ENCODE measurements at regions not wholly inside any gene's neighbourhood (a gene's known extent, or its start where the extent isn't known, plus 50 kb on each side); places are given as distances from the start of the nearest gene placed in this dataset.

GRCh38 chr10:53645951-53646350 is 873.4 kb upstream of the MBL2 start:
- H3K4me1 Mint-ChIP-seq = no peaks in the 10 kb centered on the region; a peak in 1 of 4 replicates
- Histone ChIP-seq H3K27me3 (ENCODE audit: insufficient read depth, low read length) (no peaks in the 10 kb centered on the region), H3K56ac (ENCODE audit: insufficient read length, low read depth, low read length) (no peak overlapping the region), H3K4me2 (ENCODE audit: insufficient read depth, insufficient read length, low read length) (no peak overlapping the region), H2BK5ac (ENCODE audit: insufficient read length, low read length) (no peak overlapping the region), H3K4me1 (ENCODE audit: insufficient read depth, low read length) (no peaks in the 10 kb centered on the region), H2BK12ac (ENCODE audit: insufficient read length, low read depth, low read length) (no peak overlapping the region), H3K79me2 (ENCODE audit: insufficient read depth, low read length) (no peaks in the 10 kb centered on the region), H2BK15ac (ENCODE audit: low read depth, low read length) (no peak overlapping the region), H4K5ac (ENCODE audit: insufficient read length, low read depth, low read length) (no peak overlapping the region), H2AFZ (ENCODE audit: low read length) (no peak overlapping the region), H3K4ac (ENCODE audit: low read depth, low read length) (no peak overlapping the region), H2BK20ac (ENCODE audit: low read depth, low read length, poor library complexity, severe bottlenecking) (no peak overlapping the region), H3K9ac (ENCODE audit: extremely low read depth, insufficient read length, low read length) (no peak overlapping the region), H3T11ph (ENCODE audit: low read length) (no peak overlapping the region), H3K79me1 (ENCODE audit: insufficient read depth, low read depth, low read length, poor library complexity, severe bottlenecking) (no peaks in the 10 kb centered on the region), H3K9me3 (ENCODE audit: control insufficient read depth, low read depth, low read length) (no peaks in the 10 kb centered on the region), H4K20me1 (ENCODE audit: control insufficient read depth, insufficient read depth, insufficient read length) (no peaks in the 10 kb centered on the region), H3K23me2 (ENCODE audit: insufficient read length, low read depth, low read length, poor library complexity, severe bottlenecking) (no peaks in the 10 kb centered on the region), H3K14ac (ENCODE audit: insufficient read depth, low read length) (no peak overlapping the region), H2BK120ac (ENCODE audit: low read depth, low read length, poor library complexity, severe bottlenecking) (no peak overlapping the region), H4K8ac (replicated peaks; ENCODE audit: insufficient read length, low read depth, low read length) (no peak overlapping the region), H4K91ac (ENCODE audit: insufficient read length, low read depth, low read length) (no peak overlapping the region), H3K23ac (ENCODE audit: insufficient read length, low read depth, low read length) (no peak overlapping the region), H3K27ac (ENCODE audit: insufficient read length, low read depth, low read length) (no peak overlapping the region), H3K18ac (ENCODE audit: insufficient read length, low read depth, low read length) (no peak overlapping the region), H2AK5ac (ENCODE audit: insufficient read length, low read length) (no peak overlapping the region)
- DNase-seq = no peak
- no peaks in the 10 kb centered on the region for H3K36me3 Mint-ChIP-seq (ENCODE audit: insufficient read depth in 1 of 3, low read depth in 3 of 3)
- H3K27me3 Mint-ChIP-seq (ENCODE audit: low read depth) = no peaks in the 10 kb centered on the region
- no peak for TF ChIP-seq CTCF (conservative IDR thresholded peaks at IDR 0.05)
- H3K4me3 Mint-ChIP-seq = no peak overlapping the region
- WGBS (ENCODE audit: extremely low coverage, insufficient read length, low lambda C conversion rate) = no CpG with 5 or more reads among the region's 1 CpG
- no peaks in the 10 kb centered on the region for H3K9me3 Mint-ChIP-seq
- H3K27ac Mint-ChIP-seq = no peak overlapping the region; a peak in 1 of 7 replicates
